VCaP (cell line): ENCODE measurements at regions not wholly inside any gene's neighbourhood (a gene's known extent, or its start where the extent isn't known, plus 50 kb on each side); places are given as distances from the start of the nearest gene placed in this dataset.

Source experiments
- H3K27ac ChIP-seq: fragments of 450-650 bp; 2 replicates; pipeline ENCODE4 v1.5.1; 2017
- CTCF ChIP-seq: fragments of 450-650 bp; conservative IDR thresholded peaks from 2 replicates; pipeline ENCODE4 v1.5.1; 2017; ENCODE audit warnings: mild to moderate bottlenecking, moderate library complexity

GRCh38 chr5:8457187-8458037 lies 588.5 kb downstream of the MTRR start:
- TF ChIP-seq CTCF, result no peak
- peak overlapping the region; percentile 86 for H3K27ac ChIP-seq

GRCh38 chr5:8458038-8458383 lies 589.1 kb downstream of the MTRR start:
- TF ChIP-seq CTCF, result no peak
- H3K27ac ChIP-seq, result peak overlapping the region; percentile 86

- H3K27ac ChIP-seq, result no peak overlapping the region
- no peak for TF ChIP-seq CTCF
Observed at GRCh38 chr5:8461543-8461942, 592.6 kb downstream of the MTRR start.

- no peak overlapping the region for H3K27ac ChIP-seq
- no peak for TF ChIP-seq CTCF
Observed at GRCh38 chr5:8462565-8462964, 593.6 kb downstream of the MTRR start.

DNA sequence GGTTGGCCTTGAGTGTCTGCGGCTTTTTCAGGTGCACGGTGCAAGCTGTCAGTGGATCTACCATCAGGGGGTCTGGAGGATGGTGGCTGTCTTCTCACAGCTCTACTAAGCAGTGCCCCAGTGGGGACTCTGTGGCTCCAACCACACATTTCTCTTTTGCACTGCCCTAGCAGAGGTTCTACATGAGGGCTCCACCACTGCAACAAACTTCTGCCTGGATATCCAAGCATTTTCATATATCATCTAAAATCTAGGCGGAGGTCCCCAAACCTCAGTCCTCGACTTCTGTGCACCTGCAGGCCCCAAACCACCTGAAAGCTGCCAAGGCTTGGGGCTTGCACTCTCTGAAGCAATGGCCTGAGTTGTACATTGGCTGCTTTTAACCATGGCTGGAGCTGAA lies 601.5 kb downstream of the MTRR start:
- H3K27ac ChIP-seq, result no peak overlapping the region
- TF ChIP-seq CTCF, result no peak

DNA sequence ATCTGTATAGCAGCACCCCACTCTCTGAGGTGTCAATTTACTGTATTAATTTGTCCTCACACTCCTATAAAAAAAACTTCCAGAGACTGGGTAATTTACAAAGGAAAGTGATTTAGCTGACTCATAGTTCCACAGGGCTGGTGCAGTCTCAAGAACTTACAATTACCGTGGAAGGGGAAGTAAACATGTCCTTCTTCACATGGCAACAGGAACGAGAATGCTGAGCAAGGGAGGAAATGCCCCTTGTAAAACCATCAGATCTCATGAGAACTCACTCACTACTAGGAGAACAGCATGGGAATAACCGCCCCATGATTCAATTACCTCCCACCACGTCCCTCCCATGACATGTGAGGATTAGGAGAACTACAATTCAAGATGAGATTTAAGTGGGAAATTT lies 602.6 kb downstream of the MTRR start:
- no peak for TF ChIP-seq CTCF
- no peak overlapping the region for H3K27ac ChIP-seq

- TF ChIP-seq CTCF, result no peak
Observed at GRCh38 chr5:8473016-8473415, 604.1 kb downstream of the MTRR start.

More at GRCh38 chr5:8473016-8473415, 604.1 kb downstream of the MTRR start:
- no peak overlapping the region for H3K27ac ChIP-seq
